ENCODE measurements at regions not wholly inside any gene's neighbourhood (a gene's known extent, or its start where the extent isn't known, plus 50 kb on each side); places are given as distances from the start of the nearest gene placed in this dataset.
"Not testable (repeated sequence)": the region's sequence is repeated elsewhere in the genome, so short reads cannot be mapped to it uniquely, and the experiment has no call there.

DNA sequence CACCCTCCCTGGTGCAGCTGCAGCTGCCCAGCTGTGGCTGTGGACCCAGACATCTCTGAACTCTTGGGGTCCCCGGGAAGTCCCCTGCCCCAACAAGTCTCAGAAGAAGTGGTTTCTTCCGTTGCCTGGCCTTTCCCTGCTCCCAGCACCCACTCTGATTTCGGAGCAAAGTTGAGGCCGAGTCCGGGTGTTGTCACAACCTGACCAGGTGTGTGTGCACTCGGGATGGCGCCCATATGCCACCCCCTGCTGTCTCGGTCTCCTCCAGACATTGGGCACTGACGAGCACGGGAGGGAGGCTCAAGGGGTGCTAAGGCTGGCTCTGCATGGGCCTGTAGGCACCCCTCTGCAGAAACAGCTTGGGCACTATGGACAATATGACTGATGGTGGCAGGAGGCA, 1055.3 kb downstream of the REEP3 start:
- Mint-ChIP-seq H3K9me3 (ENCODE audit: unreplicated experiment) (no peaks in the 10 kb centered on the region), H3K27me3 (ENCODE audit: insufficient read depth, unreplicated experiment) (no peaks in the 10 kb centered on the region), H3K4me3 (ENCODE audit: unreplicated experiment) (no peak overlapping the region), H3K36me3 (ENCODE audit: insufficient read depth, unreplicated experiment) (no peaks in the 10 kb centered on the region), H3K4me1 (ENCODE audit: insufficient read depth, unreplicated experiment) (no peaks in the 10 kb centered on the region), H3K27ac (ENCODE audit: low read depth, unreplicated experiment) (no peak overlapping the region)
- ChIA-PET POLR2A (no interaction called here), CTCF (interaction anchor here (1.4 to 1.7 kb wide), 2 partner anchors 11 to 13 kb away, joined by 4 to 6 read pairs; no protein-coding TSS in a partner anchor)
- TF ChIP-seq, protein P1, sequence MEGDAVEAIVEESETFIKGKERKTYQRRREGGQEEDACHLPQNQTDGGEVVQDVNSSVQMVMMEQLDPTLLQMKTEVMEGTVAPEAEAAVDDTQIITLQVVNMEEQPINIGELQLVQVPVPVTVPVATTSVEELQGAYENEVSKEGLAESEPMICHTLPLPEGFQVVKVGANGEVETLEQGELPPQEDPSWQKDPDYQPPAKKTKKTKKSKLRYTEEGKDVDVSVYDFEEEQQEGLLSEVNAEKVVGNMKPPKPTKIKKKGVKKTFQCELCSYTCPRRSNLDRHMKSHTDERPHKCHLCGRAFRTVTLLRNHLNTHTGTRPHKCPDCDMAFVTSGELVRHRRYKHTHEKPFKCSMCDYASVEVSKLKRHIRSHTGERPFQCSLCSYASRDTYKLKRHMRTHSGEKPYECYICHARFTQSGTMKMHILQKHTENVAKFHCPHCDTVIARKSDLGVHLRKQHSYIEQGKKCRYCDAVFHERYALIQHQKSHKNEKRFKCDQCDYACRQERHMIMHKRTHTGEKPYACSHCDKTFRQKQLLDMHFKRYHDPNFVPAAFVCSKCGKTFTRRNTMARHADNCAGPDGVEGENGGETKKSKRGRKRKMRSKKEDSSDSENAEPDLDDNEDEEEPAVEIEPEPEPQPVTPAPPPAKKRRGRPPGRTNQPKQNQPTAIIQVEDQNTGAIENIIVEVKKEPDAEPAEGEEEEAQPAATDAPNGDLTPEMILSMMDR (IDR thresholded peaks at IDR 0.05; ENCODE audit: unreplicated experiment), result no peak
- BruUV-seq (replicated peaks), result no TSS peak
- DNase-seq (ENCODE audit: unreplicated experiment), result no peak
- intact Hi-C loops (cut with micrococcal nuclease), result no loop called here

DNA sequence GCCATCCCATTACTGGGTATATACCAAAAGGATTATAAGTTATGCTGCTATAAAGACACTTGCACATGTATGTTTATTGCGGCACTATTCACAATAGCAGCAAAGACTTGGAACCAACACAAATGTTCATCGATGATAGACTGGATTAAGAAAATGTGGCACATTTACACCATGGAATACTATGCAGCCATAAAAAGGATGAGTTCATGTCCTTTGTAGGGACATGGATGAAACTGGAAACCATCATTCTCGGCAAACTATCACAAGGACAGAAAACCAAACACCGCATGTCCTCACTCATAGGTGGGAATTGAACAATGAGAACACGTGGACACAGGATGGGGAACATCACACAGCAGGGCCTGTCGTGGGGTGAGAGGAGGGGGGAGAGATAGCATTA, 1057.6 kb downstream of the REEP3 start:
- CTCF ChIA-PET; POLR2A ChIA-PET; H3K27ac Mint-ChIP-seq (ENCODE audit: low read depth, unreplicated experiment); H3K4me1 Mint-ChIP-seq (ENCODE audit: insufficient read depth, unreplicated experiment); DNase-seq (ENCODE audit: unreplicated experiment); BruUV-seq (replicated peaks); intact Hi-C loops (cut with micrococcal nuclease); H3K27me3 Mint-ChIP-seq (ENCODE audit: insufficient read depth, unreplicated experiment); H3K9me3 Mint-ChIP-seq (ENCODE audit: unreplicated experiment); H3K36me3 Mint-ChIP-seq (ENCODE audit: insufficient read depth, unreplicated experiment); H3K4me3 Mint-ChIP-seq (ENCODE audit: unreplicated experiment): not testable (repeated sequence)

DNA sequence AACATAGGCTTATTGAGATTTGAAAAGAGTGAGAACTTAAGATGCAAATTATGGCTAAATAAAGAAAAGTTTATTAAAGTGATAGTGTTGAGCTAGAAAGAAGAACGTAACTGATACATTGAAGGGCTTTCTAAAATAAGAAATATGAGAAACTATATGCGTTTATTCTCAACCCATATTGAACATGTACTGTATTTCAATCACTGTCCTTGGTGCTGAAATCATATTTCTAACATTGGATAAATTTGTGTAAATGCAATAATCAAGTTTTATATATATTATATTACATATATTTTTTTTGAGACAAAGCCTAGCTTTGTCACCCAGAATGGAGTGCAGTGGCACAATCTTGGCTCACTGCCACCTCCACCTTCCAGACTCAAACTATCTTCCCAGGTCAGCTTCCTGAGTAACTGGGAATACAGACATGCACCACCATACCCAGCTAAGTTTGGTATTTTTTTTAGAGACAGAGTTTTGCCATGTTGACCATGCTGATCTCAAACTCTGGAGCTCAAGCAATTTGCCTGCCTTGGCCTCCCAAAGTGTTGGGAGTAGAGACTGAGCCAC, 1065.8 kb downstream of the REEP3 start:
- no peaks in the 10 kb centered on the region for H3K27me3 Mint-ChIP-seq (ENCODE audit: insufficient read depth, unreplicated experiment)
- peak; percentile 27 for DNase-seq (ENCODE audit: unreplicated experiment)
- no peak overlapping the region for H3K4me3 Mint-ChIP-seq (ENCODE audit: unreplicated experiment)
- no TSS peak for BruUV-seq (replicated peaks)
- TF ChIP-seq, protein P1 (IDR thresholded peaks at IDR 0.05; ENCODE audit: unreplicated experiment), result no peak
- intact Hi-C loops (cut with micrococcal nuclease), result no loop called here
- no peak overlapping the region for H3K27ac Mint-ChIP-seq (ENCODE audit: low read depth, unreplicated experiment)
- ChIA-PET POLR2A (interaction anchor here (0.7 kb wide), 1 partner anchor 43 kb away, joined by 3 read pairs; no protein-coding TSS in a partner anchor), CTCF (interaction anchor here (1.3 kb wide), 1 partner anchor 10 kb away, joined by 4 read pairs; no protein-coding TSS in a partner anchor)
- H3K4me1 Mint-ChIP-seq (ENCODE audit: insufficient read depth, unreplicated experiment), result no peaks in the 10 kb centered on the region
- H3K9me3 Mint-ChIP-seq (ENCODE audit: unreplicated experiment), result no peaks in the 10 kb centered on the region
- no peaks in the 10 kb centered on the region for H3K36me3 Mint-ChIP-seq (ENCODE audit: insufficient read depth, unreplicated experiment)

DNA sequence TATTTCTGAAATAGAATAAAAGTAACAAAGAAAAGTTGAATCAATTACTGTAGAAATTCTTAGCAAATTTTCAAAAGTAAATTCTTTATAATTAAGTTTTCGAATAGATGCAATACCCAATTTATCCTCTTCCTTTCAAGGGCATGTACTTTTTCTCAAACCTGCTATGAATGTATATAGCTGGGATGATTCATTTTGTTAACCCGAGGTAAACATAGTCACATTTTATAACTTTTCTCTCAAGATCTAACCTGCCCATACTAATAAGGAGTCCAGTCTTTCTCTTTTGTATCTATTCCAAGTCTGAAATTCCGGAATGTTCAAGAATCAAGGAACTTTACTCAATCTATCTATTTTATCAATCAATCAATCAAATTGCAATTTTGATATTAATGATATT, 1072.9 kb downstream of the REEP3 start:
- BruUV-seq (replicated peaks), result no TSS peak
- POLR2A ChIA-PET, result no interaction called here
- H3K36me3 Mint-ChIP-seq (ENCODE audit: insufficient read depth, unreplicated experiment), result no peaks in the 10 kb centered on the region
- no peaks in the 10 kb centered on the region for H3K4me1 Mint-ChIP-seq (ENCODE audit: insufficient read depth, unreplicated experiment)
- no peak overlapping the region for H3K4me3 Mint-ChIP-seq (ENCODE audit: unreplicated experiment)
- TF ChIP-seq, protein P1 (IDR thresholded peaks at IDR 0.05; ENCODE audit: unreplicated experiment), result no peak
- no peak for DNase-seq (ENCODE audit: unreplicated experiment)
- intact Hi-C loops (cut with micrococcal nuclease), result no loop called here
- CTCF ChIA-PET, result no interaction called here
- no peaks in the 10 kb centered on the region for H3K27me3 Mint-ChIP-seq (ENCODE audit: insufficient read depth, unreplicated experiment)
- H3K9me3 Mint-ChIP-seq (ENCODE audit: unreplicated experiment), result no peaks in the 10 kb centered on the region
- H3K27ac Mint-ChIP-seq (ENCODE audit: low read depth, unreplicated experiment), result no peak overlapping the region

DNA sequence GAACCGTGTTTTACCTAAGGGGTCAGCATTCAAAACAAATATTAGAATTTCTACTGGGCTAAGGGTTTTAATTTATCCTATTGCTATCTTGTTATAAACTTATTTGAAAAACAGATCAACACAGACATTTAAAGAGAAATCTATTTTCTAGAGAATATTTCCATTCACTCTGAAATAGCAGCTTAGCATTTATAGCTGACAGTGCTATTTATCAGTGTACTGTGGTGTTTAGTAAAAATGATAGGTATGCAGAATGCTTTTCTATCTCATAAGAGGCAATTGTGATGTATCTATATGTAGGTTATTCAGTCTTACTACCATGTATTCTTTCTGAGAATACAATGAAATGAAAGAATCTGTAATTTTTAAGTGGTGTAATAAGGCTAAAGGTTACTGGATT, 1077.4 kb downstream of the REEP3 start:
- BruUV-seq (replicated peaks), result no TSS peak
- Mint-ChIP-seq H3K4me1 (ENCODE audit: insufficient read depth, unreplicated experiment) (no peaks in the 10 kb centered on the region), H3K4me3 (ENCODE audit: unreplicated experiment) (no peak overlapping the region), H3K27ac (ENCODE audit: low read depth, unreplicated experiment) (no peak overlapping the region), H3K9me3 (ENCODE audit: unreplicated experiment) (no peaks in the 10 kb centered on the region), H3K36me3 (ENCODE audit: insufficient read depth, unreplicated experiment) (no peaks in the 10 kb centered on the region), H3K27me3 (ENCODE audit: insufficient read depth, unreplicated experiment) (no peaks in the 10 kb centered on the region)
- DNase-seq (ENCODE audit: unreplicated experiment), result no peak
- POLR2A ChIA-PET, result no interaction called here
- CTCF ChIA-PET, result no interaction called here
- TF ChIP-seq, protein P1 (IDR thresholded peaks at IDR 0.05; ENCODE audit: unreplicated experiment), result no peak
- intact Hi-C loops (cut with micrococcal nuclease), result no loop called here

Measured in MCF 10A (cell line).